Transverse colon (tissue), 3 donors: ENCODE measurements at regions not wholly inside any gene's neighbourhood (a gene's known extent, or its start where the extent isn't known, plus 50 kb on each side); places are given as distances from the start of the nearest gene placed in this dataset.

Experiments
- CTCF ChIP-seq, 5 experiments: fragments of 200-600 bp in 3 of 5; fragments of 450-650 bp in 2 of 5; sonication (generic) in 3 of 5; IDR thresholded peaks; 1 replicate in 2 of 5; 2 replicates in 3 of 5; pipeline ENCODE4 v1.5.1; 2016 to 2017; ENCODE audit warnings: antibody characterized with exemption in 5 of 5, inconsistent platforms in 3 of 5, mild to moderate bottlenecking in 2 of 5, moderate library complexity in 1 of 5
- POLR2A ChIP-seq: fragments of 450-650 bp; IDR thresholded peaks from one replicate; pipeline ENCODE4 v1.6.1; 2016; ENCODE audit warnings: antibody characterized with exemption, mild to moderate bottlenecking, moderate library complexity

GRCh38 chr6:120759570-120759969 is 574.7 kb downstream of the TBC1D32 start:
- TF ChIP-seq POLR2A (no peak), CTCF (IDR thresholded peaks at IDR 0.05) (no peak)
